Small intestine (tissue), 7 donors: ENCODE measurements at regions not wholly inside any gene's neighbourhood (a gene's known extent, or its start where the extent isn't known, plus 50 kb on each side); places are given as distances from the start of the nearest gene placed in this dataset.
"Not testable (repeated sequence)": the region's sequence is repeated elsewhere in the genome, so short reads cannot be mapped to it uniquely, and the experiment has no call there.

Experiments
- DNase-seq, 2 donors: peaks; one replicate each; pipeline versions ENCODE4 v3.0.0 to v3.0.0-alpha.2; 2013
- FAIRE-seq: peaks from 2 replicates; lab custom pipeline; 2012; peaks lifted over from hg19 to GRCh38; lab: Jason Lieb, UNC
- H3K27ac ChIP-seq, 3 donors: one replicate each; pipeline ENCODE4 v1.5.1; 2013; ENCODE audit warnings: low read length in 2 of 3, mild to moderate bottlenecking in 2 of 3, control low read depth in 1 of 3, inconsistent platforms in 1 of 3, low read depth in 1 of 3, moderate library complexity in 1 of 3
- H3K27me3 ChIP-seq, 3 donors: one replicate each; pipeline ENCODE4 v1.6.1; 2013; ENCODE audit warnings: low read length in 3 of 3, inconsistent platforms in 1 of 3; ENCODE audit not compliant: control insufficient read depth in 3 of 3, insufficient read depth in 3 of 3
- H3K36me3 ChIP-seq, 3 donors: one replicate each; pipeline ENCODE4 v1.6.1; 2013; ENCODE audit warnings: low read length in 3 of 3, inconsistent platforms in 1 of 3, low read depth in 1 of 3, mild to moderate bottlenecking in 1 of 3, moderate library complexity in 1 of 3; ENCODE audit not compliant: control insufficient read depth in 3 of 3, insufficient read depth in 2 of 3
- H3K4me1 ChIP-seq, 3 donors: one replicate each; pipeline ENCODE4 v1.6.1; 2013; ENCODE audit warnings: low read length in 2 of 3, inconsistent platforms in 1 of 3, low read depth in 1 of 3, mild to moderate bottlenecking in 1 of 3, moderate library complexity in 1 of 3; ENCODE audit not compliant: control insufficient read depth in 3 of 3, insufficient read depth in 2 of 3
- H3K4me3 ChIP-seq, 3 donors: one replicate each; pipeline ENCODE4 v1.5.1; 2013; ENCODE audit warnings: low read length in 3 of 3, control low read depth in 1 of 3, inconsistent platforms in 1 of 3, low read depth in 1 of 3, mild to moderate bottlenecking in 1 of 3, moderate library complexity in 1 of 3
- H3K9me3 ChIP-seq, 2 donors: one replicate each; pipeline ENCODE4 v1.6.1; 2013; ENCODE audit warnings: low read depth in 1 of 2, low read length in 1 of 2; ENCODE audit not compliant: control insufficient read depth in 2 of 2, insufficient read depth in 1 of 2
- WGBS, 3 donors: extraction: QIAGEN DNeasy Blood & Tissue Kit; methylation state at CpG; one replicate each; pipeline ENCODE4 v1.1.7; 2013; 5-methylcytosine and 5-hydroxymethylcytosine counted together
- donor health status: healthy with polysubstance abuse.
- donor health status: control.
- donor health status: control.
- donor health status: Bipolar disorder and iron deficiency.
- donor health status: healthy.

GRCh38 chr3:115292131-115292530 lies 145.0 kb upstream of the ZBTB20 start:
- DNase-seq (no peak), FAIRE-seq (no peak)
- no peaks in the 10 kb centered on the region for H3K9me3 ChIP-seq
- H3K27ac ChIP-seq = no peak overlapping the region
- 72 to 87% (median 84%) methylated on average over 2 of the region's 2 CpGs for WGBS, 3 donors
- H3K27me3 ChIP-seq = no peaks in the 10 kb centered on the region
- no peaks in the 10 kb centered on the region for H3K36me3 ChIP-seq
- no peaks in the 10 kb centered on the region for H3K4me1 ChIP-seq
- H3K4me3 ChIP-seq = no peak overlapping the region

- 58 to 73% (median 60%) methylated on average over 2 of the region's 2 CpGs for WGBS, 3 donors
- Histone ChIP-seq H3K4me1 (no peaks in the 10 kb centered on the region), H3K27me3 (no peaks in the 10 kb centered on the region), H3K27ac (no peak overlapping the region), H3K4me3 (no peak overlapping the region), H3K36me3 (no peaks in the 10 kb centered on the region), H3K9me3 (no peaks in the 10 kb centered on the region)
- FAIRE-seq (no peak), DNase-seq (no peak)
These were observed 145.6 kb upstream of the ZBTB20 start for GRCh38 chr3:115292677-115293165.

GRCh38 chr3:115293321-115293720 lies 146.2 kb upstream of the ZBTB20 start:
- Histone ChIP-seq H3K36me3 (no peaks in the 10 kb centered on the region), H3K4me1 (no peaks in the 10 kb centered on the region), H3K9me3 (no peaks in the 10 kb centered on the region), H3K4me3 (no peak overlapping the region), H3K27me3 (no peaks in the 10 kb centered on the region), H3K27ac (no peak overlapping the region)
- no peak for DNase-seq
- 82 to 94% (median 88%) methylated on average over 1 of the region's 1 CpG for WGBS, 3 donors
- FAIRE-seq = no peak

GRCh38 chr3:115301364-115301860 lies 154.3 kb upstream of the ZBTB20 start:
- FAIRE-seq (no peak), DNase-seq (no peak)
- H3K4me3 ChIP-seq = no peak overlapping the region

DNA sequence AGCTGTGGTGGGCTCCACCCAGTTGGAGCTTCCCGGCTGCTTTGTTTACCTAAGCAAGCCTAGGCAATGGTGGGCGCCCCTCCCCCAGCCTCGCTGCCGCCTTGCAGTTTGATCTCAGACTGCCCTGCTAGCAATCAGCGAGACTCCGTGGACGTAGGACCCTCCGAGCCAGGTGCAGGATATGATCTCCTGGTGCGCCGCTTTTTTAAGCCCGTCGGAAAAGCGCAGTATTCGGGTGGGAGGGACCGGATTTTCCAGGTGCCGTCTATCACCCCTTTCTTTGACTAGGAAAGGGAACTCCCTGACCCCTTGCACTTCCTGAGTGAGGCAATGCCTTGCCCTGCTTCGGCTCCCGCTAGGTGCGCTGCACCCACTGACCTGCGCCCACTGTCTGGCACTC lies 170.9 kb upstream of the ZBTB20 start:
- not testable (repeated sequence) for H3K27ac ChIP-seq, FAIRE-seq, H3K4me3 ChIP-seq, H3K36me3 ChIP-seq, H3K9me3 ChIP-seq, H3K4me1 ChIP-seq, H3K27me3 ChIP-seq, DNase-seq
- 79 to 82% (median 80%) methylated on average over 19 to 20 of the region's 20 CpGs for WGBS, 3 donors

More at GRCh38 chr3:115301364-115301860, 154.3 kb upstream of the ZBTB20 start:
- no peaks in the 10 kb centered on the region for H3K36me3 ChIP-seq
- H3K9me3 ChIP-seq = no peaks in the 10 kb centered on the region
- no peaks in the 10 kb centered on the region for H3K4me1 ChIP-seq
- no peaks in the 10 kb centered on the region for H3K27me3 ChIP-seq
- WGBS, 3 donors = 71 to 78% (median 74%) methylated on average over 4 of the region's 4 CpGs
- H3K27ac ChIP-seq = no peak overlapping the region

- no peak for DNase-seq
- Histone ChIP-seq H3K4me3 (no peak overlapping the region), H3K4me1 (no peaks in the 10 kb centered on the region), H3K36me3 (no peaks in the 10 kb centered on the region), H3K27ac (no peak overlapping the region), H3K9me3 (no peaks in the 10 kb centered on the region), H3K27me3 (no peaks in the 10 kb centered on the region)
- FAIRE-seq = no peak
- WGBS, 3 donors = 55 to 67% (median 56%) methylated on average over 3 of the region's 3 CpGs
These were observed 174.3 kb upstream of the ZBTB20 start for GRCh38 chr3:115321400-115321805.

DNA sequence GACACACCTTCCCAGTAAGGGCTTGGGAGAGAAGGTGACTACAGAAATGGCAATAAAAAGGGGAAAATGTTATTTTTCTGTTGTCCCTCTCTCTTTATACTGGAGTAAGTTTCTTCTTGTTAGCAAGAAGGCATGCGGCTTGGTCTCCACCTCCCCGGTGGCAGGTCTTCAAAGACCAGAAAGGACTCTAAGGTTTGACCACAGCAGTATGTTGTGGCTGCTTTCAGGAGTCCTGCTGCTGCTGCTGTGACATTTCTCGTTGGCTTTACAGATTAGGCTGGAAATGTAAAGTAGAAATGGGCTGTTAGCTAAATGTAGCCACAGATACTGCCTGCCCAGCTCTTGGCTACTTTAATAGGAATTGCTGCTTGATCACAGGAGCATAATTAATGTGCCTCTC lies 175.8 kb upstream of the ZBTB20 start:
- 65 to 70% (median 67%) methylated on average over 3 of the region's 3 CpGs for WGBS, 3 donors
- no peak for FAIRE-seq
- Histone ChIP-seq H3K27ac (no peak overlapping the region), H3K36me3 (no peaks in the 10 kb centered on the region), H3K4me3 (no peak overlapping the region), H3K9me3 (no peaks in the 10 kb centered on the region), H3K4me1 (no peaks in the 10 kb centered on the region), H3K27me3 (no peaks in the 10 kb centered on the region)
- no peak for DNase-seq

- 60 to 79% (median 69%) methylated on average over 2 of the region's 2 CpGs for WGBS, 3 donors
- FAIRE-seq = no peak
- no peaks in the 10 kb centered on the region for H3K9me3 ChIP-seq
- no peak overlapping the region for H3K27ac ChIP-seq
- H3K27me3 ChIP-seq = no peaks in the 10 kb centered on the region
- no peak for DNase-seq
- no peaks in the 10 kb centered on the region for H3K4me1 ChIP-seq
- H3K36me3 ChIP-seq = no peaks in the 10 kb centered on the region
- no peak overlapping the region for H3K4me3 ChIP-seq
These were observed 176.3 kb upstream of the ZBTB20 start for GRCh38 chr3:115323380-115323779.

GRCh38 chr3:115324056-115324455 lies 177.0 kb upstream of the ZBTB20 start:
- FAIRE-seq (no peak), DNase-seq (no peak)
- Histone ChIP-seq H3K9me3 (no peaks in the 10 kb centered on the region), H3K27ac (no peak overlapping the region), H3K27me3 (no peaks in the 10 kb centered on the region), H3K4me3 (no peak overlapping the region), H3K4me1 (no peaks in the 10 kb centered on the region), H3K36me3 (no peaks in the 10 kb centered on the region)
- WGBS, 3 donors = 20 to 50% (median 50%) methylated on average over 1 of the region's 1 CpG
